CD4-positive, alpha-beta memory T cell (primary cell): ENCODE measurements at regions not wholly inside any gene's neighbourhood (a gene's known extent, or its start where the extent isn't known, plus 50 kb on each side); places are given as distances from the start of the nearest gene placed in this dataset.

Experiments used
- CTCF ChIA-PET: fragments of 350-600 bp; sonication (Branson Sonifier 250); formaldehyde crosslinking; loops from one replicate; lab custom pipeline; 2021; ENCODE audit warnings: inconsistent platforms; ENCODE audit not compliant: partially characterized antibody; lab: Charles Lee
- POLR2A ChIA-PET: fragments of 350-600 bp; sonication (Branson Sonifier 250); formaldehyde crosslinking; loops from one replicate; lab custom pipeline; 2021; ENCODE audit not compliant: partially characterized antibody; lab: Charles Lee
- DNase-seq, 5 donors: peaks; one replicate each; pipeline versions ENCODE4 v3.0.0 to v3.0.0-alpha.2; 2020 to 2022; ENCODE audit warnings: mixed read lengths in 1 of 5
- H3K27ac ChIP-seq: one replicate; pipeline ENCODE4 v1.7.0; 2013; ENCODE audit warnings: low read depth, low read length
- H3K27me3 ChIP-seq: 2 replicates; pipeline ENCODE4 v1.7.0; 2013; ENCODE audit warnings: mild to moderate bottlenecking, low read length, moderate library complexity; ENCODE audit not compliant: insufficient read depth
- H3K36me3 ChIP-seq: 2 replicates; pipeline ENCODE4 v1.7.0; 2013; ENCODE audit warnings: mild to moderate bottlenecking, low read length, moderate library complexity; ENCODE audit not compliant: insufficient read depth
- H3K4me1 ChIP-seq: 2 replicates; pipeline ENCODE4 v1.7.0; 2013; ENCODE audit warnings: mild to moderate bottlenecking, low read length, moderate library complexity; ENCODE audit not compliant: insufficient read depth
- H3K4me3 ChIP-seq, 2 donors: one replicate each; pipeline ENCODE4 v1.7.0; 2013; ENCODE audit warnings: low read length in 2 of 2, mild to moderate bottlenecking in 1 of 2
- H3K9me3 ChIP-seq, 2 donors: one replicate each; pipeline ENCODE4 v1.7.0; 2013; ENCODE audit warnings: low read length in 2 of 2, control low read depth in 1 of 2; ENCODE audit not compliant: control insufficient read depth in 1 of 2
- H3K27ac Mint-ChIP-seq, 7 donors: one replicate each; pipeline ENCODE4 v1.8.0; 2020 to 2021; ENCODE audit warnings: mixed read lengths in 7 of 7, mild to moderate bottlenecking in 6 of 7, inconsistent platforms in 3 of 7, moderate library complexity in 3 of 7
- H3K27me3 Mint-ChIP-seq, 2 donors: one replicate each; pipeline ENCODE4 v1.8.0; 2020 to 2021; ENCODE audit warnings: mixed read lengths in 2 of 2
- H3K36me3 Mint-ChIP-seq, 2 donors: one replicate each; pipeline ENCODE4 v1.8.0; 2020 to 2021; ENCODE audit warnings: mixed read lengths in 2 of 2, inconsistent platforms in 1 of 2, mild to moderate bottlenecking in 1 of 2
- H3K4me1 Mint-ChIP-seq, 4 donors: one replicate each; pipeline ENCODE4 v1.8.0; 2020 to 2021; ENCODE audit warnings: mixed read lengths in 4 of 4, mild to moderate bottlenecking in 1 of 4
- H3K4me3 Mint-ChIP-seq, 8 donors: one replicate each; pipeline ENCODE4 v1.8.0; 2020 to 2021; ENCODE audit warnings: mixed read lengths in 8 of 8, mild to moderate bottlenecking in 7 of 8, moderate library complexity in 6 of 8, inconsistent platforms in 3 of 8
- H3K9me3 Mint-ChIP-seq, 8 donors: one replicate each; pipeline ENCODE4 v1.8.0; 2020 to 2021; ENCODE audit warnings: mixed read lengths in 8 of 8, mild to moderate bottlenecking in 5 of 8, inconsistent platforms in 3 of 8, moderate library complexity in 1 of 8
- intact Hi-C: fragments of 100-400 bp; cut with micrococcal nuclease; formaldehyde crosslinking; loops from one replicate; pipeline ENCODE4 v1.15.1; 2023

DNA sequence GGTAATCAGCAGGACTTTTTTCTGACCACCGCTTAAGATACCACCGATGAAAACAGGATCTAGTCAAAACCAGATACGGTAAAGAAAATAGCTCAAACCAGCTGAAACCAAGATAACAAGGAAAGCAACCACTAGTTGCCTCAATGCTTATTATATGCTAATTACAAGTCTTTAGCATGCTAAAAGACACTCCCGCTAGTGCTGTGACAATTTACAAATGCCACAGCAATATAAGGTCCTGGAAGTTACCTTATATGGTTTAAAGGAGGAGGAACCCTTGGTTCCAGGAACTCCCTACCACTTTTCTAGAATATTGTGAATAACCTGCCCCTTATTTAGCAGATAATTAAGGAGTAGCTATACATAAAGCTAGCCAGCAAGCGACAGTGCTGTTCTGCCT, 976.4 kb upstream of the SEL1L start:
- Histone ChIP-seq H3K4me1 (no peaks in the 10 kb centered on the region), H3K27ac (no peak overlapping the region), H3K36me3 (no peaks in the 10 kb centered on the region), H3K9me3 (peaks cover 0 to 3% of the 10 kb centered on the region in 2 donors), H3K27me3 (no peaks in the 10 kb centered on the region), H3K4me3 (no peak overlapping the region)
- H3K27ac Mint-ChIP-seq = no peak overlapping the region
- H3K9me3 Mint-ChIP-seq = peaks cover 0 to 15% (median 5%) of the 10 kb centered on the region in 8 donors
- POLR2A ChIA-PET = no interaction called here
- no peak overlapping the region for H3K4me3 Mint-ChIP-seq
- H3K36me3 Mint-ChIP-seq = no peaks in the 10 kb centered on the region
- no peaks in the 10 kb centered on the region for H3K27me3 Mint-ChIP-seq
- no peak for DNase-seq
- CTCF ChIA-PET = no interaction called here
- intact Hi-C loops = no loop called here
- no peaks in the 10 kb centered on the region for H3K4me1 Mint-ChIP-seq

DNA sequence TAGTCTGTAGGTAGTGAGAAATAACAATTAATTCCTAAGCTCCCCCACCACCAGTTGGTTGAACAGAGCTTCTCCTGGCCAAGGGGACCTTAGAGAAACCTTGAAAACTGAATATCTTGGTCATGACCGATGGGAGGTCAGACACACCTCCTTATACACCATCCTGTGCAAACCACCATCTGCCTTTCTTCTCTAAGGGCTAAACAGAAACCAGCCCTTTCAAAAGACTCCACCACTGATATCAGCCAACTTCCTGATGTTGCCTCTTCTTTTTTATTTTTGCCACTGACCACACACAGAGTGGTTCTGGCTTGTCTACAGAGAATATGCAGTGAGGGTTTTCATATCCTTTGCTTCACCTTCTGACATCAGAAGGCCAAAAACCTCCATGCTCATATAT, 977.7 kb upstream of the SEL1L start:
- no peak for DNase-seq
- no peaks in the 10 kb centered on the region for H3K27me3 ChIP-seq
- no peak overlapping the region for H3K4me3 ChIP-seq
- Mint-ChIP-seq H3K27ac (no peak overlapping the region), H3K4me3 (no peak overlapping the region), H3K36me3 (no peaks in the 10 kb centered on the region), H3K27me3 (no peaks in the 10 kb centered on the region), H3K9me3 (peaks cover 0 to 12% (median 5%) of the 10 kb centered on the region in 8 donors), H3K4me1 (no peaks in the 10 kb centered on the region)
- ChIA-PET POLR2A (no interaction called here), CTCF (no interaction called here)
- H3K4me1 ChIP-seq = no peaks in the 10 kb centered on the region
- no peak overlapping the region for H3K27ac ChIP-seq
- intact Hi-C loops = no loop called here
- H3K36me3 ChIP-seq = no peaks in the 10 kb centered on the region
- peaks cover 0 to 3% of the 10 kb centered on the region in 2 donors for H3K9me3 ChIP-seq

DNA sequence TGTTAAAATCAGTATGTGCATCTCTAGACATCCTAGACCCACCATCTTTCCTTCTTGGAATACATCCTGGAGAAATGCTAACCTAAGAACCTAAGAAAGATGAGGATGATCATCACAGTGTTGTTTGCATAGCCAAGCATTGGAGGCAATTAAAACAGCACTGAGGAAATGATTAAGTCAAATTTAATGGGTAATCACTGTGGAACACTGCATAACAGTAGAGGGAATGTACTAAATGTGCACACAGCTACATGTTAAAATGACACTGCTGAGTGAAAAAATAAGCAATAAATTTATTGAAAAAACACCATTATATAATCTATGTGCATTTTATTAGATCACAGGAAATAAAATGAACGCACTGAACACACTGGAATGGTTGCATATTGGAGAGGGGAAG, 987.1 kb upstream of the SEL1L start:
- Histone ChIP-seq H3K9me3 (peaks cover 0 to 8% of the 10 kb centered on the region in 2 donors), H3K36me3 (no peaks in the 10 kb centered on the region), H3K27me3 (no peaks in the 10 kb centered on the region), H3K4me3 (no peak overlapping the region), H3K4me1 (no peaks in the 10 kb centered on the region), H3K27ac (no peak overlapping the region)
- POLR2A ChIA-PET = no interaction called here
- Mint-ChIP-seq H3K4me3 (no peak overlapping the region), H3K27ac (no peak overlapping the region), H3K27me3 (no peaks in the 10 kb centered on the region), H3K9me3 (peaks cover 2 to 27% (median 6%) of the 10 kb centered on the region in 8 donors), H3K36me3 (no peaks in the 10 kb centered on the region), H3K4me1 (no peaks in the 10 kb centered on the region)
- intact Hi-C loops = no loop called here
- CTCF ChIA-PET = no interaction called here
- DNase-seq = no peak

DNA sequence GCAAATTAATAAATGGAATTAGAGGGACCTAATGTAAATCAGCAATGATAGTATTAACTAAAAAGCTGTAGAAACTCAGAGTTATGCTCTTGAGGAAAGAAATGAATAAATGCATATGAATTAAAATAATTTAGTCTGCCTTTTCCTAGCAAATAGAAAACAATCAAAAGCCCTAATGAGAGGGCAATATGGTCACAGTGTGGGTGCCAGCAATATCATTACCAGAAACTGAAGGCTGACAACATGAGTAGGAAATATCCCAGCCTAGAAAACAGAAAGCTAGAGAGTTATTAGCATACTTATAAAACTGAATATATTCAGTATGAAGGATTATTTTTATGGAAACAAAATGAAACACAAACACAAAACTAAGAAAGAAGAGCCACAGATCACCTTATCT, 987.5 kb upstream of the SEL1L start:
- Histone ChIP-seq H3K27ac (no peak overlapping the region), H3K4me1 (no peaks in the 10 kb centered on the region), H3K9me3 (peaks cover 0 to 8% of the 10 kb centered on the region in 2 donors), H3K4me3 (no peak overlapping the region), H3K27me3 (no peaks in the 10 kb centered on the region), H3K36me3 (no peaks in the 10 kb centered on the region)
- H3K27me3 Mint-ChIP-seq = no peaks in the 10 kb centered on the region
- H3K27ac Mint-ChIP-seq = no peak overlapping the region
- DNase-seq = no peak
- intact Hi-C loops = no loop called here
- H3K4me1 Mint-ChIP-seq = no peaks in the 10 kb centered on the region
- CTCF ChIA-PET = no interaction called here
- POLR2A ChIA-PET = no interaction called here
- no peak overlapping the region for H3K4me3 Mint-ChIP-seq
- no peaks in the 10 kb centered on the region for H3K36me3 Mint-ChIP-seq
- H3K9me3 Mint-ChIP-seq = peaks cover 2 to 27% (median 6%) of the 10 kb centered on the region in 8 donors

DNA sequence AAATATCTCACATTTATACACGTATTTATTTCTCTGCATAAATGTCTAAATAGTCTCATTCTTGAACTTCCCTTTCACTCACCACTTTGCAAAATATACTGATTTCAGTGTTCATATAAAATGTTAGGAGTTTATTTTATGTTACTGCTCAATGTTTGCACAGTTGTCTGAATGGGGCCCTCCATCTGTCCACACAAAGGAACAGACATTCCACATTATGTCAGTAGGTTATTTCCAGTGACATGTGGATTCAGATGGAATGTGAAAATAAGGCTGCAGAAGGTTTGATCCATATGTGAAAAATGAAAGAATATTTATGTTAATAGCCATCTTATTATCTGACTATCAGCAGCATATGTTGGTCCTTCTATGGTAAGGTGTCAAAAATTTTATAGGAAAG, 994.4 kb upstream of the SEL1L start:
- no peaks in the 10 kb centered on the region for H3K27me3 ChIP-seq
- no peaks in the 10 kb centered on the region for H3K36me3 ChIP-seq
- H3K27ac ChIP-seq = no peak overlapping the region
- DNase-seq = no peak
- H3K27ac Mint-ChIP-seq = no peak overlapping the region
- H3K4me1 ChIP-seq = no peaks in the 10 kb centered on the region
- intact Hi-C loops = no loop called here
- no peak overlapping the region for H3K4me3 Mint-ChIP-seq
- H3K4me3 ChIP-seq = no peak overlapping the region
- no peaks in the 10 kb centered on the region for H3K27me3 Mint-ChIP-seq
- POLR2A ChIA-PET = no interaction called here
- CTCF ChIA-PET = no interaction called here
- H3K4me1 Mint-ChIP-seq = no peaks in the 10 kb centered on the region
- H3K9me3 Mint-ChIP-seq = peaks cover 4 to 28% (median 10%) of the 10 kb centered on the region in 8 donors
- no peaks in the 10 kb centered on the region for H3K36me3 Mint-ChIP-seq
- no peaks in the 10 kb centered on the region for H3K9me3 ChIP-seq

DNA sequence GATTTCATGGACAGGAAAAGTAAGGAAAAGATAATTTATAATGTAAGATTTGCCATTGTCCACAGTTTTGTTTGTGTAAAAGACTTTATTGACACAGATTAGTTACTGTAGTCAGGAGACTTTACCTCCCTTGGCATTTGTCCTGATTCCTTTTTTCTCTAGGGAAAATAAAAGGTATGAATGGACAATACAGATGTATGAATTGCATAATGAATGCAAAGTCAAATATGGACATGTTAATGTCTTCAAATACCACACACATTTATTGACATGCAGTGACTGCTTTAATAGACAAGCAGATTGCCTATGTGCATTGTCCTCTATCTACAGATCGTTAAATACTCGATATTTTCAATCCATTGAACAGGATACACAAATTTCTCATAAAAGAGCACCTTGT, 999.7 kb upstream of the SEL1L start:
- intact Hi-C loops = no loop called here
- Histone ChIP-seq H3K4me1 (no peaks in the 10 kb centered on the region), H3K9me3 (no peaks in the 10 kb centered on the region), H3K36me3 (no peaks in the 10 kb centered on the region), H3K27me3 (no peaks in the 10 kb centered on the region), H3K4me3 (no peak overlapping the region), H3K27ac (no peak overlapping the region)
- Mint-ChIP-seq H3K9me3 (peaks cover 5 to 24% (median 14%) of the 10 kb centered on the region in 8 donors), H3K36me3 (no peaks in the 10 kb centered on the region), H3K4me3 (no peak overlapping the region), H3K4me1 (no peaks in the 10 kb centered on the region), H3K27me3 (no peaks in the 10 kb centered on the region), H3K27ac (no peak overlapping the region)
- DNase-seq = no peak
- POLR2A ChIA-PET = no interaction called here
- CTCF ChIA-PET = no interaction called here

DNA sequence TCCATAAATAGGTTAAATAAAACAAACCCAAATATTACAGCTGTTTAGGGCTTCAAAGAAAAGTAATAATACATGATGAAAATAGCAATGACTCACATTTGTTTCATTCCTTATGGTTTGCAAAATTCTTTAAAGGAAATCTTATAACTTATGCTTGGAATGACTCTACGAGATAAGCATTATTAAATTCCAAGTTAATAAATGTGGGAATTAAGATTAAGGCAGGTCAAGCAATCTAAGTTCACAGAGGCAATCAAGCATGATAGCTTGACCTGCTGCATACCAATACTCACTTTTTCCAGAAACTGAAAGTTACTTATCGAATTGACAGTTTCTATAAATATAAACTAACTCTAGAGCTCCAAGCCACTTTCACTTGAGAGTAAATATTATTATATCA, 1002.9 kb upstream of the SEL1L start:
- Mint-ChIP-seq H3K9me3 (peaks cover 5 to 32% (median 12%) of the 10 kb centered on the region in 8 donors), H3K36me3 (no peaks in the 10 kb centered on the region), H3K27ac (no peak overlapping the region), H3K27me3 (no peaks in the 10 kb centered on the region), H3K4me3 (no peak overlapping the region), H3K4me1 (no peaks in the 10 kb centered on the region)
- no peak overlapping the region for H3K4me3 ChIP-seq
- no peaks in the 10 kb centered on the region for H3K4me1 ChIP-seq
- no peak overlapping the region for H3K27ac ChIP-seq
- H3K36me3 ChIP-seq = no peaks in the 10 kb centered on the region
- CTCF ChIA-PET = no interaction called here
- no peaks in the 10 kb centered on the region for H3K27me3 ChIP-seq
- no peaks in the 10 kb centered on the region for H3K9me3 ChIP-seq
- no peak for DNase-seq
- POLR2A ChIA-PET = no interaction called here
- intact Hi-C loops = no loop called here

DNA sequence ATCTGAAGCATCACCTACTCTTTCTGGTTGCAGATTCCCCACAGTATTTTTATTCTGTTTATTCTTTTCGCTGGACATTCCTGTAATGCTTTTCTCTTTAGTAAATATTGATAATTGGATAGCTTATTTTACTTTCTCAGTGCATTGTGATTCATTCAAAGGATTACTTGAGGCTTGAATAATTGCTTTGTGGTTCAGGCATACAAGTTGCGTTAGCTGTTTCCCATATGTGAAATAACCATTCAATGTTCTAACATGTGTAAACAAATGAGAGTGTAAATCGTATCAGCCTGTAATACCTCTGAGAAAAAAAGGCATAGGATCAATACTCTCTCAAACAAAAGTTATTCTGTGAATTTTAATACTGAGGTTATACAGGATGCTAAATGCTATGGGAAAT, 1004.2 kb upstream of the SEL1L start:
- Mint-ChIP-seq H3K9me3 (peaks cover 3 to 38% (median 13%) of the 10 kb centered on the region in 8 donors), H3K36me3 (no peaks in the 10 kb centered on the region), H3K4me1 (no peaks in the 10 kb centered on the region), H3K4me3 (no peak overlapping the region), H3K27me3 (no peaks in the 10 kb centered on the region), H3K27ac (no peak overlapping the region)
- Histone ChIP-seq H3K36me3 (no peaks in the 10 kb centered on the region), H3K27ac (no peak overlapping the region), H3K9me3 (no peaks in the 10 kb centered on the region), H3K27me3 (no peaks in the 10 kb centered on the region), H3K4me1 (no peaks in the 10 kb centered on the region), H3K4me3 (no peak overlapping the region)
- POLR2A ChIA-PET = no interaction called here
- no peak for DNase-seq
- intact Hi-C loops = no loop called here
- CTCF ChIA-PET = no interaction called here
